HCT116 (cell line): ENCODE measurements at regions not wholly inside any gene's neighbourhood (a gene's known extent, or its start where the extent isn't known, plus 50 kb on each side); places are given as distances from the start of the nearest gene placed in this dataset.

Experiments used
- ATAC-seq: fragments of 200-7000 bp; cut with Tn5 transposase; 2 replicates; pipeline ENCODE4 v1.9.1; 2020; ENCODE audit warnings: mild to moderate bottlenecking, moderate library complexity
- BruUV-seq: library from RNA; stranded (reverse); fragments of 400-500 nt; replicated peaks from 2 replicates; lab custom pipeline; 2021; lab: Mats Ljungman, UMichigan
- CTCF ChIA-PET: fragments of 300-600 bp; sonication (Branson Sonifier 250); formaldehyde crosslinking; loops from one replicate; lab custom pipeline; 2021; ENCODE audit warnings: antibody characterized with exemption; lab: Charles Lee
- POLR2A ChIA-PET: fragments of 300-600, 350-600 bp; sonication (Branson Sonifier 250); formaldehyde crosslinking; loops from one replicate; lab custom pipeline; 2021; ENCODE audit warnings: antibody characterized with exemption; lab: Charles Lee
- RAD21 ChIA-PET, 2 experiments: fragments of 300-600 bp; sonication (Branson Sonifier 250); formaldehyde crosslinking; loops; one replicate each; lab custom pipeline; 2023; ENCODE audit warnings: low total read pairs in 2 of 2; ENCODE audit not compliant: uncharacterized antibody in 2 of 2, unreplicated experiment in 2 of 2, low non-redundant PET in 1 of 2; lab: Charles Lee
- DNase-seq: peaks from one replicate; pipeline ENCODE4 v3.0.0-alpha.2; 2010; ENCODE audit warnings: low read depth, low spot score
- H2AFZ ChIP-seq: fragments of 200-600 bp; shearing (Covaris generic), sonication (generic); 2 replicates; pipeline ENCODE4 v1.6.1; 2017; ENCODE audit warnings: low read depth, mixed run types, mixed read lengths, antibody characterized with exemption, low read length; ENCODE audit not compliant: poor library complexity, severe bottlenecking
- H3K27ac ChIP-seq: 2 replicates; pipeline ENCODE4 v1.5.1; 2012; ENCODE audit warnings: low read depth, low read length
- H3K27me3 ChIP-seq: fragments of 200-600 bp; sonication (generic); 2 replicates; pipeline ENCODE4 v1.6.1; 2016; ENCODE audit warnings: mixed run types, low read length, mixed read lengths; ENCODE audit not compliant: insufficient read depth
- H3K36me3 ChIP-seq, 2 experiments: fragments of 200-500 bp in 1 of 2; fragments of 200-600 bp in 1 of 2; sonication (Bioruptor generic) in 1 of 2; sonication (generic) in 1 of 2; 2 replicates each; pipeline versions ENCODE4 v1.5.1 to v1.6.1; 2014 to 2016; ENCODE audit warnings: low read length in 2 of 2, inconsistent platforms in 1 of 2, mixed read lengths in 1 of 2, mixed run types in 1 of 2; ENCODE audit not compliant: insufficient read depth in 2 of 2, control insufficient read depth in 1 of 2
- H3K4me1 ChIP-seq, 2 experiments: fragments of 200-600 bp in 1 of 2; sonication (generic) in 1 of 2; 2 replicates each; pipeline versions ENCODE4 v1.5.1 to v1.6.1; 2012 to 2017; ENCODE audit warnings: low read length in 2 of 2, inconsistent platforms in 1 of 2, mild to moderate bottlenecking in 1 of 2, mixed read lengths in 1 of 2, mixed run types in 1 of 2, moderate library complexity in 1 of 2; ENCODE audit not compliant: insufficient read depth in 2 of 2, control insufficient read depth in 1 of 2
- H3K4me2 ChIP-seq: fragments of 200-600 bp; sonication (generic); 2 replicates; pipeline ENCODE4 v1.6.1; 2017; ENCODE audit warnings: mixed run types, low read length, mixed read lengths
- H3K4me3 ChIP-seq, 2 experiments: fragments of 200-600 bp in 1 of 2; sonication (generic) in 1 of 2; replicated peaks in 1 of 2; 2 replicates each; pipeline ENCODE4 v1.5.1; 2011 to 2016; ENCODE audit warnings: low read length in 2 of 2, control low read depth in 1 of 2, low read depth in 1 of 2, mild to moderate bottlenecking in 1 of 2, mixed read lengths in 1 of 2, mixed run types in 1 of 2
- H3K79me2 ChIP-seq: fragments of 200-600 bp; sonication (generic); 2 replicates; pipeline ENCODE4 v1.6.1; 2017; ENCODE audit warnings: mild to moderate bottlenecking, mixed run types, low read length, moderate library complexity, mixed read lengths; ENCODE audit not compliant: insufficient read depth
- H3K9ac ChIP-seq: fragments of 200-600 bp; sonication (generic); 2 replicates; pipeline ENCODE4 v1.6.1; 2016; ENCODE audit warnings: low read length, mixed read lengths
- H3K9me2 ChIP-seq: fragments of 200-600 bp; sonication (generic), shearing (Covaris generic); 2 replicates; pipeline ENCODE4 v1.6.1; 2017; ENCODE audit warnings: mixed run types, mild to moderate bottlenecking, moderate library complexity; ENCODE audit not compliant: insufficient read depth
- H3K9me3 ChIP-seq, 2 experiments: fragments of 200-500 bp in 1 of 2; fragments of 200-600 bp in 1 of 2; sonication (Bioruptor generic) in 1 of 2; sonication (generic) in 1 of 2; 2 replicates each; pipeline ENCODE4 v1.6.1; 2014 to 2017; ENCODE audit warnings: low read length in 2 of 2, mixed read lengths in 2 of 2, inconsistent platforms in 1 of 2, low read depth in 1 of 2, mild to moderate bottlenecking in 1 of 2, mixed run types in 1 of 2, moderate library complexity in 1 of 2; ENCODE audit not compliant: control insufficient read depth in 1 of 2, insufficient read depth in 1 of 2
- H4K20me1 ChIP-seq: fragments of 200-600 bp; sonication (generic), shearing (Covaris generic); 2 replicates; pipeline ENCODE4 v1.6.1; 2017; ENCODE audit warnings: mixed run types, mild to moderate bottlenecking, moderate library complexity; ENCODE audit not compliant: insufficient read depth
- CBX3 ChIP-seq: IDR thresholded peaks from 2 replicates; pipeline ENCODE4 v1.6.1; 2012; ENCODE audit warnings: low read depth
- CEBPB ChIP-seq: IDR thresholded peaks from 2 replicates; pipeline ENCODE4 v1.6.1; 2012; ENCODE audit warnings: low read depth
- ELF1 ChIP-seq: IDR thresholded peaks from 2 replicates; pipeline ENCODE4 v1.6.1; 2012; ENCODE audit warnings: low read depth, borderline replicate concordance
- EZH2 ChIP-seq: fragments of 200-600 bp; sonication (generic); IDR thresholded peaks from 2 replicates; pipeline ENCODE4 v1.6.1; 2017; ENCODE audit warnings: antibody characterized with exemption, mixed run types
- EZH2phosphoT487 ChIP-seq: fragments of 200-600 bp; IDR thresholded peaks from 2 replicates; pipeline ENCODE4 v1.6.1; 2018; ENCODE audit warnings: antibody characterized with exemption, borderline replicate concordance
- FOSL1 ChIP-seq: IDR thresholded peaks from 2 replicates; pipeline ENCODE4 v1.6.1; 2012; ENCODE audit warnings: low read depth
- POLR2A ChIP-seq: IDR thresholded peaks from 2 replicates; pipeline ENCODE4 v1.7.0; 2011; ENCODE audit warnings: borderline replicate concordance; ENCODE audit not compliant: insufficient read depth, insufficient read length; ENCODE audit errors: extremely low read depth
- POLR2AphosphoS5 ChIP-seq: IDR thresholded peaks from 2 replicates; pipeline ENCODE4 v1.6.1; 2011; ENCODE audit warnings: mild to moderate bottlenecking, low read depth, low read length, moderate library complexity
- RAD21 ChIP-seq: IDR thresholded peaks from 2 replicates; pipeline ENCODE4 v1.6.1; 2012; ENCODE audit warnings: low read depth, mild to moderate bottlenecking
- SIN3A ChIP-seq: IDR thresholded peaks from 2 replicates; pipeline ENCODE4 v1.6.1; 2012; ENCODE audit warnings: low read depth
- SP1 ChIP-seq: IDR thresholded peaks from 2 replicates; pipeline ENCODE4 v1.6.1; 2012; ENCODE audit warnings: low read depth
- SRF ChIP-seq: IDR thresholded peaks from 2 replicates; pipeline ENCODE4 v1.6.1; 2012; ENCODE audit warnings: low read depth
- TCF7L2 ChIP-seq: IDR thresholded peaks from 2 replicates; pipeline ENCODE4 v1.7.0; 2011; ENCODE audit warnings: borderline replicate concordance, inconsistent platforms; ENCODE audit not compliant: insufficient read depth, insufficient read length; ENCODE audit errors: extremely low read depth
- YY1 ChIP-seq: IDR thresholded peaks from 2 replicates; pipeline ENCODE4 v1.6.1; 2011; ENCODE audit warnings: low read length, low read depth, moderate library complexity, mild to moderate bottlenecking; ENCODE audit not compliant: insufficient replicate concordance; ENCODE audit errors: extremely low read depth
- ZNF274 ChIP-seq: fragments of 200-500 bp; sonication (Bioruptor generic); IDR thresholded peaks from 2 replicates; pipeline ENCODE4 v1.6.1; 2014; ENCODE audit warnings: mild to moderate bottlenecking, low read depth, low read length, inconsistent platforms
- intact Hi-C: fragments of 100-400 bp; cut with micrococcal nuclease; formaldehyde crosslinking; loops from 2 replicates; pipeline ENCODE4 v1.10.0; 2022
- TF ChIP-seq, protein P1 (sequence below): IDR thresholded peaks from 2 replicates; pipeline ENCODE4 v1.6.1; 2011; ENCODE audit warnings: mild to moderate bottlenecking, low read length, moderate library complexity; ENCODE audit not compliant: insufficient replicate concordance; ENCODE audit errors: extremely low read depth
- TF ChIP-seq, protein P2 (sequence below): IDR thresholded peaks from 2 replicates; pipeline ENCODE4 v1.6.1; 2012; ENCODE audit warnings: low read depth
- TF ChIP-seq, protein P3 (sequence below): IDR thresholded peaks from 2 replicates; pipeline ENCODE4 v1.6.1; 2012
- TF ChIP-seq, protein P4 (sequence below), 3 experiments: fragments of 200-600 bp in 1 of 3; sonication (generic) in 1 of 3; IDR thresholded peaks in 2 of 3; conservative IDR thresholded peaks in 1 of 3; 2 replicates each; pipeline ENCODE4 v1.5.1; 2012 to 2017; ENCODE audit warnings: low read depth in 2 of 3, low read length in 2 of 3, antibody characterized with exemption in 1 of 3, borderline replicate concordance in 1 of 3, control low read depth in 1 of 3, mild to moderate bottlenecking in 1 of 3, mixed read lengths in 1 of 3, mixed run types in 1 of 3, moderate library complexity in 1 of 3; ENCODE audit not compliant: insufficient read depth in 1 of 3

DNA sequence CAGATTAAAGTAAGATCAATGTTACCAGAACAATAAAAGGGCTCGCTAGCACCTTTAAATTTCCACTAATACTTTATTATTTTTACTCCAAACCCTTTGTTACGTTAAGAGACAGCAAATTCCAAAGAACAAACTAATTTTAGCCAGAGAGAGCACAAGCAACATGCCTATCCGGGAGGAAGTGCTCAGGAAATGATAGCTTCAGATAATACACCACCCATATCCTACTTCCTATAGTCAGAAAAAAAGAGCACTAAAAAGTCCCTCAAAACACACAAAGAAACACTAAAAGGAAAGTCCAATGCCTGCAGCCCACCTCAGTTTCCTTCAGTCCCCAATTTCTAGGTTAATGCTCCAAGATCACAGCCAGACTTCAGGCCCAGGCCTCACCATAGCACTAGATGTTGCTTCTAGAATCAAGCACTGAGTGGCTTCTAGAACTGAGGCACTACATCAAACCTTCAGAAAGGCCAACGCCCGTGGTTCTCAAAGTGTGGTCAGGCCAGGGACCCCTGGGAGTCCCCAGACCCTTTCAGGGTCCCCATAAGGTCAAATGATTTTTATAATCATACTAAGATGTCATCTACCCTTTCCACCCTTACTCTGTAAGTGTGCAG, 142.6 kb downstream of the PSMG1 start:
- H3K36me3 ChIP-seq, result no peaks in the 10 kb centered on the region
- ChIA-PET RAD21 (no interaction called here), POLR2A (no interaction called here), CTCF (no interaction called here)
- no peak overlapping the region for H3K4me3 ChIP-seq
- no peak overlapping the region for H3K9ac ChIP-seq
- H3K27me3 ChIP-seq, result no peaks in the 10 kb centered on the region
- TF ChIP-seq, protein P1, sequence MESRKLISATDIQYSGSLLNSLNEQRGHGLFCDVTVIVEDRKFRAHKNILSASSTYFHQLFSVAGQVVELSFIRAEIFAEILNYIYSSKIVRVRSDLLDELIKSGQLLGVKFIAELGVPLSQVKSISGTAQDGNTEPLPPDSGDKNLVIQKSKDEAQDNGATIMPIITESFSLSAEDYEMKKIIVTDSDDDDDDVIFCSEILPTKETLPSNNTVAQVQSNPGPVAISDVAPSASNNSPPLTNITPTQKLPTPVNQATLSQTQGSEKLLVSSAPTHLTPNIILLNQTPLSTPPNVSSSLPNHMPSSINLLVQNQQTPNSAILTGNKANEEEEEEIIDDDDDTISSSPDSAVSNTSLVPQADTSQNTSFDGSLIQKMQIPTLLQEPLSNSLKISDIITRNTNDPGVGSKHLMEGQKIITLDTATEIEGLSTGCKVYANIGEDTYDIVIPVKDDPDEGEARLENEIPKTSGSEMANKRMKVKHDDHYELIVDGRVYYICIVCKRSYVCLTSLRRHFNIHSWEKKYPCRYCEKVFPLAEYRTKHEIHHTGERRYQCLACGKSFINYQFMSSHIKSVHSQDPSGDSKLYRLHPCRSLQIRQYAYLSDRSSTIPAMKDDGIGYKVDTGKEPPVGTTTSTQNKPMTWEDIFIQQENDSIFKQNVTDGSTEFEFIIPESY, result no peak
- TF ChIP-seq ZNF274, result no peak
- no peak for TF ChIP-seq CEBPB
- TF ChIP-seq EZH2phosphoT487, result no peak
- TF ChIP-seq ELF1, result no peak
- TF ChIP-seq SP1, result no peak
- no peak for TF ChIP-seq EZH2
- TF ChIP-seq, protein P2, sequence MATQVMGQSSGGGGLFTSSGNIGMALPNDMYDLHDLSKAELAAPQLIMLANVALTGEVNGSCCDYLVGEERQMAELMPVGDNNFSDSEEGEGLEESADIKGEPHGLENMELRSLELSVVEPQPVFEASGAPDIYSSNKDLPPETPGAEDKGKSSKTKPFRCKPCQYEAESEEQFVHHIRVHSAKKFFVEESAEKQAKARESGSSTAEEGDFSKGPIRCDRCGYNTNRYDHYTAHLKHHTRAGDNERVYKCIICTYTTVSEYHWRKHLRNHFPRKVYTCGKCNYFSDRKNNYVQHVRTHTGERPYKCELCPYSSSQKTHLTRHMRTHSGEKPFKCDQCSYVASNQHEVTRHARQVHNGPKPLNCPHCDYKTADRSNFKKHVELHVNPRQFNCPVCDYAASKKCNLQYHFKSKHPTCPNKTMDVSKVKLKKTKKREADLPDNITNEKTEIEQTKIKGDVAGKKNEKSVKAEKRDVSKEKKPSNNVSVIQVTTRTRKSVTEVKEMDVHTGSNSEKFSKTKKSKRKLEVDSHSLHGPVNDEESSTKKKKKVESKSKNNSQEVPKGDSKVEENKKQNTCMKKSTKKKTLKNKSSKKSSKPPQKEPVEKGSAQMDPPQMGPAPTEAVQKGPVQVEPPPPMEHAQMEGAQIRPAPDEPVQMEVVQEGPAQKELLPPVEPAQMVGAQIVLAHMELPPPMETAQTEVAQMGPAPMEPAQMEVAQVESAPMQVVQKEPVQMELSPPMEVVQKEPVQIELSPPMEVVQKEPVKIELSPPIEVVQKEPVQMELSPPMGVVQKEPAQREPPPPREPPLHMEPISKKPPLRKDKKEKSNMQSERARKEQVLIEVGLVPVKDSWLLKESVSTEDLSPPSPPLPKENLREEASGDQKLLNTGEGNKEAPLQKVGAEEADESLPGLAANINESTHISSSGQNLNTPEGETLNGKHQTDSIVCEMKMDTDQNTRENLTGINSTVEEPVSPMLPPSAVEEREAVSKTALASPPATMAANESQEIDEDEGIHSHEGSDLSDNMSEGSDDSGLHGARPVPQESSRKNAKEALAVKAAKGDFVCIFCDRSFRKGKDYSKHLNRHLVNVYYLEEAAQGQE, result no peak
- no peak for TF ChIP-seq FOSL1
- no peak for TF ChIP-seq POLR2A
- TF ChIP-seq, protein P3, sequence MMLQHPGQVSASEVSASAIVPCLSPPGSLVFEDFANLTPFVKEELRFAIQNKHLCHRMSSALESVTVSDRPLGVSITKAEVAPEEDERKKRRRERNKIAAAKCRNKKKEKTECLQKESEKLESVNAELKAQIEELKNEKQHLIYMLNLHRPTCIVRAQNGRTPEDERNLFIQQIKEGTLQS, result no peak
- TF ChIP-seq YY1, result no peak
- no peak for TF ChIP-seq RAD21
- no peak for TF ChIP-seq TCF7L2
- no peak for TF ChIP-seq SRF
- TF ChIP-seq SIN3A, result no peak
- TF ChIP-seq CBX3, result no peak
- TF ChIP-seq POLR2AphosphoS5, result no peak
- TF ChIP-seq, protein P4, sequence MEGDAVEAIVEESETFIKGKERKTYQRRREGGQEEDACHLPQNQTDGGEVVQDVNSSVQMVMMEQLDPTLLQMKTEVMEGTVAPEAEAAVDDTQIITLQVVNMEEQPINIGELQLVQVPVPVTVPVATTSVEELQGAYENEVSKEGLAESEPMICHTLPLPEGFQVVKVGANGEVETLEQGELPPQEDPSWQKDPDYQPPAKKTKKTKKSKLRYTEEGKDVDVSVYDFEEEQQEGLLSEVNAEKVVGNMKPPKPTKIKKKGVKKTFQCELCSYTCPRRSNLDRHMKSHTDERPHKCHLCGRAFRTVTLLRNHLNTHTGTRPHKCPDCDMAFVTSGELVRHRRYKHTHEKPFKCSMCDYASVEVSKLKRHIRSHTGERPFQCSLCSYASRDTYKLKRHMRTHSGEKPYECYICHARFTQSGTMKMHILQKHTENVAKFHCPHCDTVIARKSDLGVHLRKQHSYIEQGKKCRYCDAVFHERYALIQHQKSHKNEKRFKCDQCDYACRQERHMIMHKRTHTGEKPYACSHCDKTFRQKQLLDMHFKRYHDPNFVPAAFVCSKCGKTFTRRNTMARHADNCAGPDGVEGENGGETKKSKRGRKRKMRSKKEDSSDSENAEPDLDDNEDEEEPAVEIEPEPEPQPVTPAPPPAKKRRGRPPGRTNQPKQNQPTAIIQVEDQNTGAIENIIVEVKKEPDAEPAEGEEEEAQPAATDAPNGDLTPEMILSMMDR (IDR thresholded peaks at IDR 0.05 in 2 of 3, conservative IDR thresholded peaks at IDR 0.05 in 1 of 3; ENCODE audit: borderline replicate concordance in 1 of 3, insufficient read depth in 1 of 3, low read depth in 2 of 3, low read length in 2 of 3), result no peak
- H3K4me1 ChIP-seq, result no peaks in the 10 kb centered on the region
- no peaks in the 10 kb centered on the region; the same call in 1 of the 2 replicates for H4K20me1 ChIP-seq
- no peaks in the 10 kb centered on the region for H3K9me3 ChIP-seq
- H2AFZ ChIP-seq, result no peak overlapping the region
- no peak overlapping the region for H3K27ac ChIP-seq
- no peaks in the 10 kb centered on the region for H3K9me2 ChIP-seq
- intact Hi-C loops, result no loop called here
- BruUV-seq, result no TSS peak
- no peak for ATAC-seq
- H3K4me2 ChIP-seq, result no peak overlapping the region
- no peak for DNase-seq
- H3K79me2 ChIP-seq, result no peaks in the 10 kb centered on the region
